ENCODE measurements at regions not wholly inside any gene's neighbourhood (a gene's known extent, or its start where the extent isn't known, plus 50 kb on each side); places are given as distances from the start of the nearest gene placed in this dataset.

DNA sequence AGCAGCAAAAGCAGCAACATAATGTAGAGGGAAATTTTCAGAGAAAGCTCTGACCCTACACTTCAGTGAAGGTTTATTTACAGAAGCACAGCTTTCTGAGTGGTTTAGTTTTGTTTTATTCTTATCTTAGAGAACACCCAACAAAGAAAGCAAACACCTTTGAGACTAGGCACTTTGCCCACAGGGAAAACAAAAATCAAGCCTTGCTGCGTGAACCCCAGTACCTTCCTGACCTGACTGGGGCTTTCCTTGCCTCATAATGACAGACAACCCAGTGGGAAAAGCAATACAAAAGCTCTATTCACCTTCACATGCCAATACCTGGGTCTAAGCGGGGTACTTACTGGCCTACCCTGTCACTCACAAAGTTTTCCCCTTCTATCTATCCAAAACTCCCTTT lies 189.8 kb downstream of the HINT1 start:
- H3K36me3 ChIP-seq (replicated peaks in 1 of 2; ENCODE audit: control insufficient read depth in 1 of 2, insufficient read depth in 2 of 2, low read length in 2 of 2), result no peaks in the 10 kb centered on the region
- no peak overlapping the region for H3K4me3 ChIP-seq (replicated peaks in 1 of 3; ENCODE audit: low read depth in 2 of 3, low read length in 3 of 3)
- no peaks in the 10 kb centered on the region for H4K20me1 ChIP-seq (ENCODE audit: insufficient read depth, low read length)
- no peak overlapping the region for H3K4me2 ChIP-seq (replicated peaks; ENCODE audit: extremely low read depth, low read length, poor library complexity, severe bottlenecking)
- Mint-ChIP-seq H3K27me3 (ENCODE audit: low read depth in 3 of 3) (peaks cover 0 to 3% (median 0%) of the 10 kb centered on the region in 3 donors), H3K9me3 (peaks cover 8 to 22% (median 15%) of the 10 kb centered on the region in 7 donors), H3K4me3 (no peak overlapping the region), H3K4me1 (no peaks in the 10 kb centered on the region), H3K27ac (no peak overlapping the region), H3K36me3 (no peaks in the 10 kb centered on the region)
- H3K27me3 ChIP-seq (ENCODE audit: control insufficient read depth in 2 of 2, insufficient read depth in 2 of 2, low read length in 2 of 2), result no peaks in the 10 kb centered on the region
- TF ChIP-seq, protein P1, sequence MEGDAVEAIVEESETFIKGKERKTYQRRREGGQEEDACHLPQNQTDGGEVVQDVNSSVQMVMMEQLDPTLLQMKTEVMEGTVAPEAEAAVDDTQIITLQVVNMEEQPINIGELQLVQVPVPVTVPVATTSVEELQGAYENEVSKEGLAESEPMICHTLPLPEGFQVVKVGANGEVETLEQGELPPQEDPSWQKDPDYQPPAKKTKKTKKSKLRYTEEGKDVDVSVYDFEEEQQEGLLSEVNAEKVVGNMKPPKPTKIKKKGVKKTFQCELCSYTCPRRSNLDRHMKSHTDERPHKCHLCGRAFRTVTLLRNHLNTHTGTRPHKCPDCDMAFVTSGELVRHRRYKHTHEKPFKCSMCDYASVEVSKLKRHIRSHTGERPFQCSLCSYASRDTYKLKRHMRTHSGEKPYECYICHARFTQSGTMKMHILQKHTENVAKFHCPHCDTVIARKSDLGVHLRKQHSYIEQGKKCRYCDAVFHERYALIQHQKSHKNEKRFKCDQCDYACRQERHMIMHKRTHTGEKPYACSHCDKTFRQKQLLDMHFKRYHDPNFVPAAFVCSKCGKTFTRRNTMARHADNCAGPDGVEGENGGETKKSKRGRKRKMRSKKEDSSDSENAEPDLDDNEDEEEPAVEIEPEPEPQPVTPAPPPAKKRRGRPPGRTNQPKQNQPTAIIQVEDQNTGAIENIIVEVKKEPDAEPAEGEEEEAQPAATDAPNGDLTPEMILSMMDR (IDR thresholded peaks at IDR 0.05), result no peak
- no peaks in the 10 kb centered on the region for H3K4me1 ChIP-seq (ENCODE audit: control insufficient read depth in 1 of 2, insufficient read depth in 2 of 2, low read length in 2 of 2)
- no peaks in the 10 kb centered on the region for H3K79me2 ChIP-seq (ENCODE audit: insufficient read depth, low read length)
- no peak for DNase-seq
- intact Hi-C loops (cut with micrococcal nuclease), result no loop called here
- 91% methylated on average over 2 of the region's 2 CpGs for WGBS (ENCODE audit: insufficient coverage)
- H3K9ac ChIP-seq (ENCODE audit: insufficient read depth, low read length, poor library complexity, severe bottlenecking), result no peak overlapping the region
- no peak overlapping the region for H2AFZ ChIP-seq (ENCODE audit: insufficient read depth, low read depth, low read length, poor library complexity, severe bottlenecking)
- H3K27ac ChIP-seq (ENCODE audit: low read depth in 1 of 2, low read length in 2 of 2), result no peak overlapping the region
- H3K9me3 ChIP-seq (replicated peaks in 1 of 2; ENCODE audit: control insufficient read depth in 1 of 2, insufficient read depth in 1 of 2, low read length in 2 of 2), result peaks cover 0 to 14% of the 10 kb centered on the region in 2 donors

GRCh38 chr5:130974021-130974683 lies 190.9 kb downstream of the HINT1 start:
- Histone ChIP-seq H3K4me1 (ENCODE audit: control insufficient read depth in 1 of 2, insufficient read depth in 2 of 2, low read length in 2 of 2) (no peaks in the 10 kb centered on the region), H4K20me1 (ENCODE audit: insufficient read depth, low read length) (no peaks in the 10 kb centered on the region), H3K36me3 (replicated peaks in 1 of 2; ENCODE audit: control insufficient read depth in 1 of 2, insufficient read depth in 2 of 2, low read length in 2 of 2) (no peaks in the 10 kb centered on the region), H3K4me2 (replicated peaks; ENCODE audit: extremely low read depth, low read length, poor library complexity, severe bottlenecking) (no peak overlapping the region), H3K27me3 (ENCODE audit: control insufficient read depth in 2 of 2, insufficient read depth in 2 of 2, low read length in 2 of 2) (no peaks in the 10 kb centered on the region), H3K27ac (ENCODE audit: low read depth in 1 of 2, low read length in 2 of 2) (no peak overlapping the region), H3K4me3 (replicated peaks in 1 of 3; ENCODE audit: low read depth in 2 of 3, low read length in 3 of 3) (no peak overlapping the region), H3K79me2 (ENCODE audit: insufficient read depth, low read length) (no peaks in the 10 kb centered on the region), H2AFZ (ENCODE audit: insufficient read depth, low read depth, low read length, poor library complexity, severe bottlenecking) (no peak overlapping the region), H3K9me3 (replicated peaks in 1 of 2; ENCODE audit: control insufficient read depth in 1 of 2, insufficient read depth in 1 of 2, low read length in 2 of 2) (peaks cover 0 to 4% of the 10 kb centered on the region in 2 donors), H3K9ac (ENCODE audit: insufficient read depth, low read length, poor library complexity, severe bottlenecking) (no peak overlapping the region)
- Mint-ChIP-seq H3K9me3 (peaks cover 6 to 12% (median 9%) of the 10 kb centered on the region in 7 donors), H3K36me3 (no peaks in the 10 kb centered on the region), H3K27me3 (ENCODE audit: low read depth in 3 of 3) (peaks cover 0 to 3% (median 0%) of the 10 kb centered on the region in 3 donors), H3K27ac (no peak overlapping the region), H3K4me3 (no peak overlapping the region), H3K4me1 (no peaks in the 10 kb centered on the region)
- WGBS (ENCODE audit: insufficient coverage), result no CpG with 5 or more reads among the region's 1 CpG
- DNase-seq, result no peak
- intact Hi-C loops (cut with micrococcal nuclease), result no loop called here
- TF ChIP-seq, protein P1 (IDR thresholded peaks at IDR 0.05), result no peak
